DND-41 (cell line): ENCODE measurements at regions not wholly inside any gene's neighbourhood (a gene's known extent, or its start where the extent isn't known, plus 50 kb on each side); places are given as distances from the start of the nearest gene placed in this dataset.
"Not testable (repeated sequence)": the region's sequence is repeated elsewhere in the genome, so short reads cannot be mapped to it uniquely, and the experiment has no call there.

Source experiments
- ATAC-seq: fragments of 200-7000 bp; cut with Tn5 transposase; 3 replicates; pipeline ENCODE4 v1.9.1; 2021; ENCODE audit warnings: low read depth; ENCODE audit not compliant: insufficient read depth
- DNase-seq: peaks from one replicate; pipeline ENCODE4 v3.0.0-alpha.2; 2020
- H2AFZ ChIP-seq: 2 replicates; pipeline ENCODE4 v1.6.0; 2012; ENCODE audit warnings: low read depth, low read length
- H3K27ac ChIP-seq: 2 replicates; pipeline ENCODE4 v1.5.1; 2012; ENCODE audit warnings: low read length, inconsistent platforms
- H3K27me3 ChIP-seq: fragments of 200-600 bp; sonication (generic); 2 replicates; pipeline ENCODE4 v1.6.0; 2012; ENCODE audit warnings: low read length, mild to moderate bottlenecking, inconsistent platforms; ENCODE audit not compliant: insufficient read depth, poor library complexity
- H3K36me3 ChIP-seq: 2 replicates; pipeline ENCODE4 v1.5.1; 2012; ENCODE audit warnings: low read length, inconsistent platforms; ENCODE audit not compliant: insufficient read depth
- H3K4me1 ChIP-seq: 2 replicates; pipeline ENCODE4 v1.5.1; 2012; ENCODE audit warnings: mild to moderate bottlenecking, low read length; ENCODE audit not compliant: insufficient read depth
- H3K4me2 ChIP-seq: 2 replicates; pipeline ENCODE4 v1.6.0; 2012; ENCODE audit warnings: mild to moderate bottlenecking, moderate library complexity, low read length, inconsistent platforms; ENCODE audit not compliant: insufficient read depth
- H3K4me3 ChIP-seq, 2 experiments: fragments of 200-600 bp in 1 of 2; shearing (Covaris generic) in 1 of 2; 2 replicates each; pipeline ENCODE4 v1.5.1; 2012 to 2016; ENCODE audit warnings: inconsistent platforms in 2 of 2, low read length in 2 of 2, mild to moderate bottlenecking in 2 of 2, low read depth in 1 of 2, moderate library complexity in 1 of 2
- H3K79me2 ChIP-seq: 2 replicates; pipeline ENCODE4 v1.6.0; 2012; ENCODE audit warnings: low read length, inconsistent platforms; ENCODE audit not compliant: insufficient read depth
- H3K9ac ChIP-seq: 2 replicates; pipeline ENCODE4 v1.6.0; 2012; ENCODE audit warnings: low read depth, mild to moderate bottlenecking, inconsistent platforms, low read length, moderate library complexity
- H3K9me3 ChIP-seq: 2 replicates; pipeline ENCODE4 v1.5.1; 2012; ENCODE audit warnings: low read length, moderate library complexity, mild to moderate bottlenecking, inconsistent platforms; ENCODE audit not compliant: insufficient read depth, severe bottlenecking
- H4K20me1 ChIP-seq: 2 replicates; pipeline ENCODE4 v1.6.0; 2012; ENCODE audit warnings: low read length; ENCODE audit not compliant: insufficient read depth
- EZH2 ChIP-seq: IDR thresholded peaks from 3 replicates; pipeline ENCODE4 v1.6.1; 2012; ENCODE audit warnings: borderline replicate concordance, low read depth, mild to moderate bottlenecking, moderate library complexity, low read length, inconsistent platforms; ENCODE audit not compliant: severe bottlenecking
- TF ChIP-seq, protein P1 (sequence below): IDR thresholded peaks from 2 replicates; pipeline ENCODE4 v1.5.1; 2012; ENCODE audit warnings: borderline replicate concordance, low read length, moderate library complexity, mild to moderate bottlenecking; ENCODE audit not compliant: poor library complexity, severe bottlenecking; ENCODE audit errors: extremely low read depth

DNA sequence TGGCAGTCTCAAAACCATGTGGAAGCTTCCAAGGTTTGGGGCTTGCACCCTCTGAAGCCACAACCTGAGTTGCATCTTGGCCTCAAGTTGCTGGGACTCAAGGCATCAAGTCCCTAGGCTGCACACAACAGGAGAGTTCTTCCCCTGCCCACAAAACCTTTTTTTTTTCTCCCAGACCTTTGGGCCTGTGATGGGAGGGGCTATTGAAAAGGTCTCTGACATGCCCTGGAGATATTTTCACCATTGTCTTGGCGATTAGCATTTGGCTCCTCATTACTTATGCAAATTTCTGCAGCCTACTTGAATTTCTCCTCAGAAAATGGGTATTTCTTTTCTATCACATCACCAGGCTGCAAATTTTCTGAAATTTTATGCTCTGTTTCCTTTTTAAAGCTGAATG is 349.5 kb upstream of the EDA2R start:
- H3K9me3 ChIP-seq = no peaks in the 10 kb centered on the region
- no peak overlapping the region for H3K4me3 ChIP-seq
- H3K4me1 ChIP-seq = no peaks in the 10 kb centered on the region
- no peak overlapping the region for H3K4me2 ChIP-seq
- ATAC-seq (no peak), DNase-seq (no peak)
- no peak for TF ChIP-seq EZH2
- TF ChIP-seq, protein P1, sequence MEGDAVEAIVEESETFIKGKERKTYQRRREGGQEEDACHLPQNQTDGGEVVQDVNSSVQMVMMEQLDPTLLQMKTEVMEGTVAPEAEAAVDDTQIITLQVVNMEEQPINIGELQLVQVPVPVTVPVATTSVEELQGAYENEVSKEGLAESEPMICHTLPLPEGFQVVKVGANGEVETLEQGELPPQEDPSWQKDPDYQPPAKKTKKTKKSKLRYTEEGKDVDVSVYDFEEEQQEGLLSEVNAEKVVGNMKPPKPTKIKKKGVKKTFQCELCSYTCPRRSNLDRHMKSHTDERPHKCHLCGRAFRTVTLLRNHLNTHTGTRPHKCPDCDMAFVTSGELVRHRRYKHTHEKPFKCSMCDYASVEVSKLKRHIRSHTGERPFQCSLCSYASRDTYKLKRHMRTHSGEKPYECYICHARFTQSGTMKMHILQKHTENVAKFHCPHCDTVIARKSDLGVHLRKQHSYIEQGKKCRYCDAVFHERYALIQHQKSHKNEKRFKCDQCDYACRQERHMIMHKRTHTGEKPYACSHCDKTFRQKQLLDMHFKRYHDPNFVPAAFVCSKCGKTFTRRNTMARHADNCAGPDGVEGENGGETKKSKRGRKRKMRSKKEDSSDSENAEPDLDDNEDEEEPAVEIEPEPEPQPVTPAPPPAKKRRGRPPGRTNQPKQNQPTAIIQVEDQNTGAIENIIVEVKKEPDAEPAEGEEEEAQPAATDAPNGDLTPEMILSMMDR = no peak
- H3K9ac ChIP-seq = no peak overlapping the region
- no peaks in the 10 kb centered on the region for H3K36me3 ChIP-seq
- H3K79me2 ChIP-seq = no peaks in the 10 kb centered on the region
- no peaks in the 10 kb centered on the region for H3K27me3 ChIP-seq
- H2AFZ ChIP-seq = no peak overlapping the region
- no peaks in the 10 kb centered on the region for H4K20me1 ChIP-seq
- no peak overlapping the region for H3K27ac ChIP-seq

DNA sequence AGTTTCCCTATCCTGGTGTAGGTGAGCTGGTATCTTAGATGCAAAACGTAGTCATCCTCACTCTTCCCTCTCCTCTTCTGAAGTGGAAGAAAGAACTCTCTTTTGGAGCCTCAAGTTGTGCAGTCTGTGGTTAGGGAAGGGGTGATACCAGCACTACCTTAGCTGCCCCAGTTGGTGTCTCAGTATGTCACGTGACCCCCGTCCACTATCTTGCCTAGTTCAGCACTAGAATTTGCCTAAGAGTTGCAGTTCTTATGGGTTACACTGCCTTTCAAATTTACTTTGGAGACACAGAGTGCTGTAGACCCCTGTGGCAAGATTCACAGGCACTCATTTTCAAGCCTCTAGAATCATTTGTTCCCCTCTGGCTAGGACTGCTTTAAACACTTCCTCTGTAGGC is 322.8 kb upstream of the EDA2R start:
- Histone ChIP-seq H3K36me3 (no peaks in the 10 kb centered on the region), H3K79me2 (no peaks in the 10 kb centered on the region), H3K9ac (no peak overlapping the region), H3K27ac (no peak overlapping the region), H3K9me3 (no peaks in the 10 kb centered on the region), H3K4me3 (no peak overlapping the region), H2AFZ (no peak overlapping the region), H4K20me1 (no peaks in the 10 kb centered on the region), H3K4me1 (no peaks in the 10 kb centered on the region), H3K27me3 (no peaks in the 10 kb centered on the region), H3K4me2 (no peak overlapping the region)
- DNase-seq (no peak), ATAC-seq (no peak)
- no peak for TF ChIP-seq EZH2
- TF ChIP-seq, protein P1 = no peak

DNA sequence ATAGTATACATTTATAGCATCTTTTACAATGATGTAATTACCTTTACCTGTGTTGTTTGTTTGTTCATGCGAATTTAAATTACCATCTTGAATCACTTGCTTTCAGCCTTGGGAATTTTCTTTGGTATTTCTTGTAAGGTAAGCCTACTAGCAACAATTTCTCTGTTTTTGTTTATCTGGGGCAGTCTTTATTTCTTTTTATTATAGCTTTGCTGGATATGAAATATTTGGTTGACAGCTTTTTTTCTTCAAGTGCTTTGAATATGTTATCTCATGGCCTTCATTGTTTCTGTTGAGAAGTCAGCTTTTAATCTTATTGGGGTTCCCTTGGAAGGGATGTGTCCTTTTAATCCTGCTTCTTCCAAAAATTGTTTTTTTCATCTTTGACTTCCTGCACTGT is 292.8 kb upstream of the EDA2R start:
- no peaks in the 10 kb centered on the region for H3K27me3 ChIP-seq
- H3K9ac ChIP-seq = no peak overlapping the region
- no peak overlapping the region for H3K4me3 ChIP-seq
- TF ChIP-seq EZH2 = no peak
- TF ChIP-seq, protein P1 = no peak
- no peaks in the 10 kb centered on the region for H4K20me1 ChIP-seq
- H3K79me2 ChIP-seq = no peaks in the 10 kb centered on the region
- H3K36me3 ChIP-seq = no peaks in the 10 kb centered on the region
- H3K9me3 ChIP-seq = no peaks in the 10 kb centered on the region
- H3K4me2 ChIP-seq = no peak overlapping the region
- no peaks in the 10 kb centered on the region for H3K4me1 ChIP-seq
- no peak for ATAC-seq
- DNase-seq = no peak
- H2AFZ ChIP-seq = no peak overlapping the region
- H3K27ac ChIP-seq = no peak overlapping the region

DNA sequence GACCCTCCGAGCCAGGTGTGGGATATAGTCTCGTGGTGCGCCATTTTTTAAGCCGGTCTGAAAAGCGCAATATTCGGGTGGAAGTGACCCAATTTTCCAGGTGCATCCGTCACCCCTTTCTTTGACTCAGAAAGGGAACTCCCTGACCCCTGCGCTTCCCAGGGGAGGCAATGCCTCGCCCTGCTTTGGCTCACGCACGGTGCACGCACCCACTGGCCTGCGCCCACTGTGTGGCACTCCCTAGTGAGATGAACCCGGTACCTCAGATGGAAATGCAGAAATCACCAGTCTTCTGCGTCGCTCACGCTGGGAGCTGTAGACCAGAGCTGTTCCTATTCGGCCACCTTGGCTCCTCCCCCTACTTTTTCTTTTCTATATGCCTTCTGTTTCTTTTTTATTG is 291.6 kb upstream of the EDA2R start:
- not testable (repeated sequence) for H3K79me2 ChIP-seq, H3K4me3 ChIP-seq, H3K9ac ChIP-seq, H3K27ac ChIP-seq, H4K20me1 ChIP-seq, DNase-seq, H3K4me1 ChIP-seq, H2AFZ ChIP-seq, H3K9me3 ChIP-seq, H3K4me2 ChIP-seq, H3K36me3 ChIP-seq, H3K27me3 ChIP-seq, ATAC-seq
